ENCODE measurements at regions not wholly inside any gene's neighbourhood (a gene's known extent, or its start where the extent isn't known, plus 50 kb on each side); places are given as distances from the start of the nearest gene placed in this dataset.
"Not testable (repeated sequence)": the region's sequence is repeated elsewhere in the genome, so short reads cannot be mapped to it uniquely, and the experiment has no call there.

GRCh38 chr21:24693779-24694178 is 913.5 kb downstream of the MRPL39 start:
- DNase-seq, result no peak

GRCh38 chr21:24681456-24681855 is 925.8 kb downstream of the MRPL39 start:
- no peak for DNase-seq

GRCh38 chr21:24671901-24672300 is 935.4 kb downstream of the MRPL39 start:
- DNase-seq, result no peak

GRCh38 chr21:24658926-24659325 is 948.4 kb downstream of the MRPL39 start:
- no peak for DNase-seq

- no peak for DNase-seq
These were observed 949.3 kb downstream of the MRPL39 start for GRCh38 chr21:24658026-24658425.

GRCh38 chr21:24649691-24650090 is 957.6 kb downstream of the MRPL39 start:
- DNase-seq, result no peak

- DNase-seq, result no peak
These were observed 970.6 kb downstream of the MRPL39 start for GRCh38 chr21:24636696-24637095.

GRCh38 chr21:24634749-24635148 is 972.5 kb downstream of the MRPL39 start:
- DNase-seq, result no peak

- no peak for DNase-seq
These were observed 978.7 kb downstream of the MRPL39 start for GRCh38 chr21:24628536-24628935.

- DNase-seq, result no peak
These were observed 979.2 kb downstream of the MRPL39 start for GRCh38 chr21:24628046-24628445.

- DNase-seq, result no peak
These were observed 989.5 kb downstream of the MRPL39 start for GRCh38 chr21:24617819-24618218.

GRCh38 chr21:24594082-24594481 is 1013.2 kb downstream of the MRPL39 start:
- no peak for DNase-seq

- no peak for DNase-seq
These were observed 1017.0 kb downstream of the MRPL39 start for GRCh38 chr21:24590261-24590660.

GRCh38 chr21:24583473-24583872 is 1023.8 kb downstream of the MRPL39 start:
- DNase-seq, result no peak

- no peak for DNase-seq
These were observed 1030.0 kb downstream of the MRPL39 start for GRCh38 chr21:24577301-24577700.

GRCh38 chr21:24561291-24561690 is 1046.0 kb downstream of the MRPL39 start:
- no peak for DNase-seq

GRCh38 chr21:24552491-24552890 is 1054.8 kb downstream of the MRPL39 start:
- no peak for DNase-seq

GRCh38 chr21:24545807-24546361 is 1061.4 kb downstream of the MRPL39 start:
- DNase-seq, result no peak

- DNase-seq, result no peak
These were observed 1093.1 kb downstream of the MRPL39 start for GRCh38 chr21:24514081-24514733.

GRCh38 chr21:24509131-24509530 is 1098.2 kb downstream of the MRPL39 start:
- no peak for DNase-seq

GRCh38 chr21:24486973-24487372 is 1120.3 kb downstream of the MRPL39 start:
- no peak for DNase-seq

- DNase-seq, result not testable (repeated sequence)
These were observed 1123.9 kb downstream of the MRPL39 start for GRCh38 chr21:24483361-24483760.

GRCh38 chr21:24470852-24471251 is 1136.4 kb downstream of the MRPL39 start:
- DNase-seq, result no peak

GRCh38 chr21:24456358-24456757 is 1150.9 kb downstream of the MRPL39 start:
- no peak for DNase-seq

- DNase-seq, result no peak
These were observed 1157.2 kb downstream of the MRPL39 start for GRCh38 chr21:24450119-24450518.
